ENCODE measurements at regions not wholly inside any gene's neighbourhood (a gene's known extent, or its start where the extent isn't known, plus 50 kb on each side); places are given as distances from the start of the nearest gene placed in this dataset.

DNA sequence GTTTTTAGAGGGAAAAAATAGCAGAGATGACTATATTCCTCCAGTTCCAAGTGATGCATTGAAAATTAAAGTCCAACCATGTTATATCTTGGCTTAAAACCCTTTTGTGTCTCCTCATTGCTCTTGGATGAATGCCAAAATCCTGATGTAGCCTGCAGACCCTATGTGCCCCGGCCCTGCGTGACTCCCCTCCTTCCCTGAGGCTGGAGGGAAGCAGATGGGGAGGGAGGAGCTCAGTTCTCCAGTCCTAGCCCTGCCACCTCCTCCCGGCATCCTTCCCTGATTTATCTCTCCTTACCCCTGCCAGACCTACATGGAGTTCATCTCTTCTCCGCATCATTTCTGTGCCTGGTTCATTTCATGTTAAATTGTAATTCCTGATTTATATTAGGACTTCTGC lies 397.4 kb downstream of the PTPRU start:
- Histone ChIP-seq H3K9me3 (ENCODE audit: control insufficient read depth, low read length) (no peaks in the 10 kb centered on the region), H3K27ac (ENCODE audit: low read depth, low read length) (no peak overlapping the region), H3K36me3 (ENCODE audit: control insufficient read depth, insufficient read depth, low read length) (no peaks in the 10 kb centered on the region), H3K27me3 (ENCODE audit: control insufficient read depth, insufficient read depth, low read length, poor library complexity, severe bottlenecking) (peaks cover 4% of the 10 kb centered on the region), H3K4me1 (ENCODE audit: control insufficient read depth, insufficient read depth, low read length) (no peaks in the 10 kb centered on the region), H3K4me3 (ENCODE audit: low read length) (no peak overlapping the region), H3K9ac (ENCODE audit: extremely low read depth, low read length, poor library complexity, severe bottlenecking) (no peak overlapping the region)
- no peaks in the 10 kb centered on the region for H3K9me3 Mint-ChIP-seq
- no peaks in the 10 kb centered on the region for H3K4me1 Mint-ChIP-seq
- DNase-seq: peak; percentile 17
- H3K36me3 Mint-ChIP-seq (ENCODE audit: low read depth): no peaks in the 10 kb centered on the region
- 80 to 89% methylated on average over 1 to 4 of the region's 4 CpGs for WGBS, 2 experiments (ENCODE audit: insufficient coverage in 1 of 2, insufficient read length in 1 of 2)
- no peak overlapping the region for H3K4me3 Mint-ChIP-seq
- no peak overlapping the region for H3K27ac Mint-ChIP-seq
- peaks cover 12% of the 10 kb centered on the region for H3K27me3 Mint-ChIP-seq (ENCODE audit: insufficient read depth)
- no peak for TF ChIP-seq CTCF (conservative IDR thresholded peaks at IDR 0.05)

GRCh38 chr1:29632806-29633615 lies 396.7 kb downstream of the PTPRU start:
- H3K36me3 Mint-ChIP-seq (ENCODE audit: low read depth): no peaks in the 10 kb centered on the region
- no peaks in the 10 kb centered on the region for H3K4me1 Mint-ChIP-seq
- Histone ChIP-seq H3K36me3 (ENCODE audit: control insufficient read depth, insufficient read depth, low read length) (no peaks in the 10 kb centered on the region), H3K27me3 (ENCODE audit: control insufficient read depth, insufficient read depth, low read length, poor library complexity, severe bottlenecking) (peaks cover 4% of the 10 kb centered on the region), H3K27ac (ENCODE audit: low read depth, low read length) (no peak overlapping the region), H3K4me3 (ENCODE audit: low read length) (no peak overlapping the region), H3K9ac (ENCODE audit: extremely low read depth, low read length, poor library complexity, severe bottlenecking) (no peak overlapping the region), H3K4me1 (ENCODE audit: control insufficient read depth, insufficient read depth, low read length) (no peaks in the 10 kb centered on the region), H3K9me3 (ENCODE audit: control insufficient read depth, low read length) (no peaks in the 10 kb centered on the region)
- H3K27ac Mint-ChIP-seq: no peak overlapping the region
- no peaks in the 10 kb centered on the region for H3K9me3 Mint-ChIP-seq
- no peak for TF ChIP-seq CTCF (conservative IDR thresholded peaks at IDR 0.05)
- H3K27me3 Mint-ChIP-seq (ENCODE audit: insufficient read depth): peaks cover 12% of the 10 kb centered on the region
- peak; percentile 26 for DNase-seq
- 87 to 90% methylated on average over 6 to 11 of the region's 11 CpGs for WGBS, 2 experiments (ENCODE audit: insufficient coverage in 1 of 2, insufficient read length in 1 of 2)
- H3K4me3 Mint-ChIP-seq: no peak overlapping the region

DNA sequence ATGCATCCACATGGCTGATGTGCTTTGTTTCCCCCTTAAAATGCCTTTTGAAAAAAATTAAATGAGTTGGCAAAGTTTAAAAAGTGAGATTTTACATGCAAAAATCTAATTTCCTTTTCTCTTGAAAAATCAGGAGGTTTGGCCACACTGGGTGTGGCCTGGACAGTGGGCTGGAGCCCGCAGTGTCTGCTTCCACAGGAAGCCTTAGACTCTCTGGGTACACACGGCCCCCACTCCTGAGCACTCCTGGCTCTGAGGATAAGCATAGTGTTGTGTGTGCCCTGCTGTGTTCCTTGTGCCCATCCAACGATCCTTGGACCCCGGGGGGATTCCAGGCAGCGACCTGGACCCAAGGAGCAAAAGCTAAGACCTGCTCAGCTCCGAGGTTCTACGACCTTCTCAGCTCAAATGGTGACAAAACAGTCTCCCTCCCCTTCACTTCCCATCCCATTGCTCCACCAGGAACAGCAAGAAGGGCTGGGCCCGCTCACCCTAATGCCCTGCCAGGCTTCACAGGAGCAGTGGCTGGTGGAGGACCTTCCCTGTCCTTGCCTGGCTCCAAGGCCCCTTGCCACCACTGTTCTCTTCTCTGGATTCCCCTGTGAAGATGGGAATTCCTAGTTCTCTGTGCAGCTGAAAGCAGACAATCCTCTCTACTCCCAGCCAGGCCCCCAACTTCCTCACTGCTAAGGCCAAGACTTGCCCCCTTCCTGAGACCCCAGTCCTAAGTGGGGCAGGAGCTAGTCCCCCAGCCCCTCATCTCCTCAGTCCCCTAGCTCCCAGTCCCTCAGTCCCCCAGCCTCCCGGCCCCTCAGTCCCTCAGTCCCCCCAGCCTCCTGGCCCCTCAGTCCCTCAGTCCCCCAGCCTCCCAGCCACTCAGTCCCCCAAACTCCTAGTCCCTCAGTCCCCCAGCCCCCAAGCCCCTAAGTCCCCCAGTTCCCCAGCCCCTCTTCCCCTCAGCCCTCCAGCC lies 395.8 kb downstream of the PTPRU start:
- 86 to 91% methylated on average over 5 to 9 of the region's 9 CpGs for WGBS, 2 experiments (ENCODE audit: insufficient coverage in 1 of 2, insufficient read length in 1 of 2)
- Histone ChIP-seq H3K36me3 (ENCODE audit: control insufficient read depth, insufficient read depth, low read length) (no peaks in the 10 kb centered on the region), H3K27me3 (ENCODE audit: control insufficient read depth, insufficient read depth, low read length, poor library complexity, severe bottlenecking) (peaks cover 4% of the 10 kb centered on the region), H3K9ac (ENCODE audit: extremely low read depth, low read length, poor library complexity, severe bottlenecking) (no peak overlapping the region), H3K27ac (ENCODE audit: low read depth, low read length) (no peak overlapping the region), H3K4me3 (ENCODE audit: low read length) (no peak overlapping the region), H3K4me1 (ENCODE audit: control insufficient read depth, insufficient read depth, low read length) (no peaks in the 10 kb centered on the region), H3K9me3 (ENCODE audit: control insufficient read depth, low read length) (no peaks in the 10 kb centered on the region)
- TF ChIP-seq CTCF (conservative IDR thresholded peaks at IDR 0.05): no peak
- Mint-ChIP-seq H3K36me3 (ENCODE audit: low read depth) (no peaks in the 10 kb centered on the region), H3K4me3 (no peak overlapping the region), H3K4me1 (no peaks in the 10 kb centered on the region), H3K9me3 (no peaks in the 10 kb centered on the region), H3K27me3 (ENCODE audit: insufficient read depth) (peaks cover 10% of the 10 kb centered on the region), H3K27ac (peak overlapping the region; percentile 55)
- peak; percentile 27 for DNase-seq

Data from endodermal cell (in vitro differentiated cells).